Spleen (tissue), 11 donors: ENCODE measurements at regions not wholly inside any gene's neighbourhood (a gene's known extent, or its start where the extent isn't known, plus 50 kb on each side); places are given as distances from the start of the nearest gene placed in this dataset.

ENCODE experiments used
- DNase-seq: peaks from one replicate; pipeline ENCODE4 v3.0.0-alpha.2; 2020
- H3K27ac ChIP-seq, 8 donors: fragments of 200-600 bp; sonication (generic) in 7 of 8; 1 replicate in 4 of 8; 2 replicates in 4 of 8; pipeline versions ENCODE4 v1.5.0 to v1.8.0; 2016 to 2021; ENCODE audit warnings: inconsistent platforms in 4 of 8, mild to moderate bottlenecking in 4 of 8, moderate library complexity in 1 of 8
- H3K27me3 ChIP-seq, 7 donors: fragments of 200-600 bp; sonication (generic) in 6 of 7; replicated peaks in 1 of 7; 1 replicate in 4 of 7; 2 replicates in 3 of 7; pipeline versions ENCODE4 v1.5.0 to v1.8.0; 2016 to 2021; ENCODE audit warnings: inconsistent platforms in 3 of 7, mild to moderate bottlenecking in 1 of 7
- H3K36me3 ChIP-seq, 6 donors: fragments of 200-600 bp; sonication (generic) in 5 of 6; 1 replicate in 4 of 6; 2 replicates in 2 of 6; pipeline versions ENCODE4 v1.5.0 to v1.8.0; 2016 to 2021; ENCODE audit warnings: inconsistent platforms in 2 of 6
- H3K4me1 ChIP-seq, 6 donors: fragments of 200-600 bp; sonication (generic) in 5 of 6; 1 replicate in 3 of 6; 2 replicates in 3 of 6; pipeline versions ENCODE4 v1.5.0 to v1.8.0; 2016 to 2021; ENCODE audit warnings: inconsistent platforms in 3 of 6
- H3K4me3 ChIP-seq, 8 donors: fragments of 200-600 bp; sonication (generic) in 7 of 8; 1 replicate in 4 of 8; 2 replicates in 4 of 8; pipeline versions ENCODE4 v1.5.0 to v1.8.0; 2016 to 2021; ENCODE audit warnings: inconsistent platforms in 4 of 8, mild to moderate bottlenecking in 4 of 8, moderate library complexity in 2 of 8
- H3K9me3 ChIP-seq, 8 donors: fragments of 200-600 bp; sonication (generic) in 7 of 8; 1 replicate in 4 of 8; 2 replicates in 4 of 8; pipeline versions ENCODE4 v1.5.0 to v1.8.0; 2016 to 2021; ENCODE audit warnings: inconsistent platforms in 4 of 8
- CTCF ChIP-seq, 11 experiments: fragments of 200-600 bp in 7 of 11; fragments of 450-650 bp in 4 of 11; sonication (generic) in 4 of 11; IDR thresholded peaks in 8 of 11; conservative IDR thresholded peaks in 3 of 11; 1 replicate in 7 of 11; 2 replicates in 4 of 11; pipeline versions ENCODE4 v1.4.0 to v1.8.0; 2016 to 2021; ENCODE audit warnings: antibody characterized with exemption in 11 of 11, inconsistent platforms in 4 of 11, mild to moderate bottlenecking in 1 of 11
- POLR2A ChIP-seq, 3 donors: fragments of 450-650 bp; IDR thresholded peaks; one replicate each; pipeline ENCODE4 v1.5.1; 2017; ENCODE audit warnings: antibody characterized with exemption in 3 of 3, mild to moderate bottlenecking in 1 of 3
- POLR2AphosphoS5 ChIP-seq, 3 donors: sonication (generic); formaldehyde crosslinking; IDR thresholded peaks; one replicate each; pipeline ENCODE4 v1.5.1; 2017; ENCODE audit warnings: antibody characterized with exemption in 3 of 3
- WGBS, 5 donors: extraction: QIAGEN DNeasy Blood & Tissue Kit in 3 of 5; methylation state at CpG; one replicate each; pipeline versions ENCODE4 v1.1.5 to v1.1.7; 2013 to 2018; 5-methylcytosine and 5-hydroxymethylcytosine counted together
- intact Hi-C: fragments of 100-400 bp; cut with DNase I; formaldehyde crosslinking; loops from one replicate; pipeline ENCODE4 v1.15.0; 2023; ENCODE audit warnings: low total_unique reads
- donor health status: healthy with polysubstance abuse.
- donor health status: DM: no; HTN: no; CAD: no; lungs with moderate emphysema.
- donor health status: DM: no; HTN: no; CAD: no.
- donor health status: Bipolar disorder and iron deficiency.
- donor health status: healthy.
- donor health status: DM: no; HTN: no; CAD: no.
- donor health status: DM: yes; HTN: yes; CAD: no.

- H3K4me3 ChIP-seq: no peak overlapping the region
- DNase-seq: no peak
- whole genome bisulfite sequencing, 5 donors: 58 to 63% (median 60%) methylated on average over 16 of the region's 16 CpGs
These were observed 108.8 kb downstream of the SQOR start for GRCh38 chr15:45743426-45744235.

GRCh38 chr15:45744236-45744589 is 109.4 kb downstream of the SQOR start:
- no peaks in the 10 kb centered on the region for H3K36me3 ChIP-seq
- no peak overlapping the region for H3K4me3 ChIP-seq
- TF ChIP-seq POLR2AphosphoS5 (IDR thresholded peaks at IDR 0.05) (no peak), CTCF (IDR thresholded peaks at IDR 0.05 in 8 of 11, conservative IDR thresholded peaks at IDR 0.05 in 3 of 11) (no peak), POLR2A (IDR thresholded peaks at IDR 0.05) (no peak)
- 25 to 57% (median 41%) methylated on average over 4 of the region's 4 CpGs for WGBS, 5 donors
- no peak overlapping the region for H3K27ac ChIP-seq
- intact Hi-C loops: no loop called here
- peaks cover 0 to 18% (median 0%) of the 10 kb centered on the region in 7 donors for H3K27me3 ChIP-seq
- H3K9me3 ChIP-seq: no peaks in the 10 kb centered on the region
- no peak for DNase-seq
- no peaks in the 10 kb centered on the region for H3K4me1 ChIP-seq

More at GRCh38 chr15:45743426-45744235, 108.8 kb downstream of the SQOR start:
- Histone ChIP-seq H3K27me3 (peaks cover 0 to 18% (median 0%) of the 10 kb centered on the region in 7 donors), H3K27ac (no peak overlapping the region), H3K9me3 (no peaks in the 10 kb centered on the region), H3K36me3 (no peaks in the 10 kb centered on the region), H3K4me1 (no peaks in the 10 kb centered on the region)
- TF ChIP-seq POLR2AphosphoS5 (IDR thresholded peaks at IDR 0.05) (no peak), CTCF (IDR thresholded peaks at IDR 0.05 in 8 of 11, conservative IDR thresholded peaks at IDR 0.05 in 3 of 11) (no peak), POLR2A (IDR thresholded peaks at IDR 0.05) (no peak)
- intact Hi-C loops: no loop called here

GRCh38 chr15:45747426-45747825 is 112.6 kb downstream of the SQOR start:
- no peak for TF ChIP-seq POLR2AphosphoS5 (IDR thresholded peaks at IDR 0.05)
- no peak for TF ChIP-seq CTCF (IDR thresholded peaks at IDR 0.05 in 8 of 11, conservative IDR thresholded peaks at IDR 0.05 in 3 of 11)
- TF ChIP-seq POLR2A (IDR thresholded peaks at IDR 0.05): no peak
- H3K9me3 ChIP-seq: no peaks in the 10 kb centered on the region
- H3K27me3 ChIP-seq: peaks cover 0 to 18% (median 0%) of the 10 kb centered on the region in 7 donors
- no peak overlapping the region for H3K27ac ChIP-seq
- 66 to 82% (median 77%) methylated on average over 3 of the region's 3 CpGs for WGBS, 5 donors
- intact Hi-C loops: no loop called here
- no peaks in the 10 kb centered on the region for H3K36me3 ChIP-seq
- no peak for DNase-seq
- H3K4me3 ChIP-seq: no peak overlapping the region
- H3K4me1 ChIP-seq: no peaks in the 10 kb centered on the region

GRCh38 chr15:45751629-45752028 is 116.8 kb downstream of the SQOR start:
- H3K9me3 ChIP-seq: no peaks in the 10 kb centered on the region
- 62 to 80% (median 68%) methylated on average over 3 of the region's 3 CpGs for WGBS, 5 donors
- no peaks in the 10 kb centered on the region for H3K4me1 ChIP-seq
- no peak overlapping the region for H3K4me3 ChIP-seq
- intact Hi-C loops: no loop called here
- TF ChIP-seq CTCF (IDR thresholded peaks at IDR 0.05 in 8 of 11, conservative IDR thresholded peaks at IDR 0.05 in 3 of 11): no peak
- TF ChIP-seq POLR2A (IDR thresholded peaks at IDR 0.05): no peak
- no peak for TF ChIP-seq POLR2AphosphoS5 (IDR thresholded peaks at IDR 0.05)
- no peaks in the 10 kb centered on the region for H3K36me3 ChIP-seq
- no peak for DNase-seq
- no peaks in the 10 kb centered on the region for H3K27me3 ChIP-seq
- no peak overlapping the region for H3K27ac ChIP-seq
